ENCODE measurements at regions not wholly inside any gene's neighbourhood (a gene's known extent, or its start where the extent isn't known, plus 50 kb on each side); places are given as distances from the start of the nearest gene placed in this dataset.

DNA sequence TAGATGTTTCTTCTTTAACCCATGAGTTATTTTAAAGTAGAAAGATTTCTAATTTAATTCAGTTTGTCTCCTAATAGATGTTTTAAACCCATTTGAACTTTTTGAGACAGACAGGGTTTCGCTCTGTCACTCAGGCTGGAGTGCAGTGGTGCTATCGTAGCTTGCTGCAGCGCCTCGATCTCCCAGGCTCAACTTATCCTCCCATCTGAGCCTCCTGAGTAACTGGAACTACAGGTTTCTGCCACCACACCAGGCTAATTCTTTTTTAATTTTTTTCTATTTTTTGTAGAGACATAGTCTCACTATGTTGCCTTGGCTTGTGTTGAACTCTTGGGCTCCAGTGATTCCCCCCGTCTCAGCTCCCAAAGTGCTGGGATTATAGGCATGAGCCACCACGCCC lies 53.0 kb upstream of the RAB18 start:
- WGBS, 2 experiments (ENCODE audit: insufficient coverage in 1 of 2, insufficient read length in 1 of 2): 92 to 97% methylated on average over 6 of the region's 6 CpGs
- no peak overlapping the region for H3K27ac ChIP-seq (ENCODE audit: low read depth, low read length)
- no peaks in the 10 kb centered on the region for H3K36me3 ChIP-seq (ENCODE audit: control insufficient read depth, insufficient read depth, low read length)
- Mint-ChIP-seq H3K9me3 (no peaks in the 10 kb centered on the region), H3K4me1 (peaks cover 6% of the 10 kb centered on the region), H3K27me3 (ENCODE audit: insufficient read depth) (no peaks in the 10 kb centered on the region), H3K27ac (no peak overlapping the region), H3K4me3 (no peak overlapping the region), H3K36me3 (ENCODE audit: low read depth) (no peaks in the 10 kb centered on the region)
- H3K27me3 ChIP-seq (ENCODE audit: control insufficient read depth, insufficient read depth, low read length, poor library complexity, severe bottlenecking): no peaks in the 10 kb centered on the region
- no peaks in the 10 kb centered on the region for H3K4me1 ChIP-seq (ENCODE audit: control insufficient read depth, insufficient read depth, low read length)
- DNase-seq: no peak
- H3K9me3 ChIP-seq (ENCODE audit: control insufficient read depth, low read length): no peaks in the 10 kb centered on the region
- no peak overlapping the region for H3K9ac ChIP-seq (ENCODE audit: extremely low read depth, low read length, poor library complexity, severe bottlenecking)
- TF ChIP-seq, protein P1, sequence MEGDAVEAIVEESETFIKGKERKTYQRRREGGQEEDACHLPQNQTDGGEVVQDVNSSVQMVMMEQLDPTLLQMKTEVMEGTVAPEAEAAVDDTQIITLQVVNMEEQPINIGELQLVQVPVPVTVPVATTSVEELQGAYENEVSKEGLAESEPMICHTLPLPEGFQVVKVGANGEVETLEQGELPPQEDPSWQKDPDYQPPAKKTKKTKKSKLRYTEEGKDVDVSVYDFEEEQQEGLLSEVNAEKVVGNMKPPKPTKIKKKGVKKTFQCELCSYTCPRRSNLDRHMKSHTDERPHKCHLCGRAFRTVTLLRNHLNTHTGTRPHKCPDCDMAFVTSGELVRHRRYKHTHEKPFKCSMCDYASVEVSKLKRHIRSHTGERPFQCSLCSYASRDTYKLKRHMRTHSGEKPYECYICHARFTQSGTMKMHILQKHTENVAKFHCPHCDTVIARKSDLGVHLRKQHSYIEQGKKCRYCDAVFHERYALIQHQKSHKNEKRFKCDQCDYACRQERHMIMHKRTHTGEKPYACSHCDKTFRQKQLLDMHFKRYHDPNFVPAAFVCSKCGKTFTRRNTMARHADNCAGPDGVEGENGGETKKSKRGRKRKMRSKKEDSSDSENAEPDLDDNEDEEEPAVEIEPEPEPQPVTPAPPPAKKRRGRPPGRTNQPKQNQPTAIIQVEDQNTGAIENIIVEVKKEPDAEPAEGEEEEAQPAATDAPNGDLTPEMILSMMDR (conservative IDR thresholded peaks at IDR 0.05): no peak
- H3K4me3 ChIP-seq (ENCODE audit: low read length): no peak overlapping the region

DNA sequence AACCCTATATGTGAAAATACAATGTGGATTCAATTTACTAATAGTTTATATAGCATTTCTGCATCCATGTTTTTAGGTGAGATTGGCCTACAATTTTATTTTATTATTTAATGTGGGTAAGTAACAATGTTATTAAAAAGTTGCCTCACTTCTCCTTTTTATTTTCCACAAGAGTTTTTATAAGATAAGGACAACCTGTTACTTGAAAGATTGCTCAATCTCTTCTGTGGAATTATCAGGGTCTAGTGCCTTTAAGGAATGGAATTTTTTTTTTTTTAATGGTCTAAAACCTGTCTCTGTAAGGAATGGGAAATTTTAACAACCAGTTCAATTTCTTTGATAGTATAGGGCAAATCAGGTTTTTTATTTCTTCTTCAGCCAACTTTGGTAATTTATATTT lies 53.9 kb upstream of the RAB18 start:
- H3K4me1 Mint-ChIP-seq: peaks cover 6% of the 10 kb centered on the region
- H3K9ac ChIP-seq (ENCODE audit: extremely low read depth, low read length, poor library complexity, severe bottlenecking): no peak overlapping the region
- no peak overlapping the region for H3K4me3 Mint-ChIP-seq

DNA sequence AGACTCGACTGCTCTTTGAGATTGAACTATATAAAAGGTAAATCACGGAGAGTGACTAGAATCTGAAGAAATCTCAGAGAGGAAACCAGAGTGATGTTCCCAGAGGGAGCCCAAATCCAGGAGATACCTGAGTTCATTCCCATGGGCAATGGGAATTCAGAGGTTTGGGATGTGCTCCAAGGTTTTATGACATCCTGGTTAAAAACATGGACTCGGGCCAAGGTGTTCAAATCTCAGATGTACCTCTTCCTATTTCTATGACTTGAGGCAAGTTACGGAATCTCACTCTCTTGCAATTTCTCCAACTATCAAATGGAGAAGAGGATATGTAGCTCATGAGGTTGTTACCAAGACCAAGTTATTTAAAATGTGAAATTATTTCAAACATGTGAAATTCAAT lies 54.5 kb upstream of the RAB18 start:
- 93 to 96% methylated on average over 3 to 4 of the region's 4 CpGs for WGBS, 2 experiments (ENCODE audit: insufficient coverage in 1 of 2, insufficient read length in 1 of 2)
- no peaks in the 10 kb centered on the region for H3K9me3 Mint-ChIP-seq
- H3K4me3 ChIP-seq (ENCODE audit: low read length): no peak overlapping the region
- no peak for DNase-seq
- H3K27ac Mint-ChIP-seq: no peak overlapping the region
- TF ChIP-seq, protein P1 (conservative IDR thresholded peaks at IDR 0.05): no peak
- H3K9me3 ChIP-seq (ENCODE audit: control insufficient read depth, low read length): no peaks in the 10 kb centered on the region
- no peaks in the 10 kb centered on the region for H3K4me1 ChIP-seq (ENCODE audit: control insufficient read depth, insufficient read depth, low read length)
- H3K36me3 Mint-ChIP-seq (ENCODE audit: low read depth): no peaks in the 10 kb centered on the region
- H3K27me3 ChIP-seq (ENCODE audit: control insufficient read depth, insufficient read depth, low read length, poor library complexity, severe bottlenecking): no peaks in the 10 kb centered on the region
- no peaks in the 10 kb centered on the region for H3K27me3 Mint-ChIP-seq (ENCODE audit: insufficient read depth)
- H3K9ac ChIP-seq (ENCODE audit: extremely low read depth, low read length, poor library complexity, severe bottlenecking): no peak overlapping the region
- no peak overlapping the region for H3K27ac ChIP-seq (ENCODE audit: low read depth, low read length)
- H3K36me3 ChIP-seq (ENCODE audit: control insufficient read depth, insufficient read depth, low read length): no peaks in the 10 kb centered on the region
- H3K4me3 Mint-ChIP-seq: no peak overlapping the region
- peaks cover 6% of the 10 kb centered on the region for H3K4me1 Mint-ChIP-seq

More for the DNA sequence above, 53.9 kb upstream of the RAB18 start:
- H3K27me3 Mint-ChIP-seq (ENCODE audit: insufficient read depth): no peaks in the 10 kb centered on the region
- no peaks in the 10 kb centered on the region for H3K36me3 Mint-ChIP-seq (ENCODE audit: low read depth)
- DNase-seq: no peak
- Histone ChIP-seq H3K4me3 (ENCODE audit: low read length) (no peak overlapping the region), H3K4me1 (ENCODE audit: control insufficient read depth, insufficient read depth, low read length) (no peaks in the 10 kb centered on the region), H3K36me3 (ENCODE audit: control insufficient read depth, insufficient read depth, low read length) (no peaks in the 10 kb centered on the region), H3K9me3 (ENCODE audit: control insufficient read depth, low read length) (no peaks in the 10 kb centered on the region), H3K27me3 (ENCODE audit: control insufficient read depth, insufficient read depth, low read length, poor library complexity, severe bottlenecking) (no peaks in the 10 kb centered on the region), H3K27ac (ENCODE audit: low read depth, low read length) (no peak overlapping the region)
- TF ChIP-seq, protein P1 (conservative IDR thresholded peaks at IDR 0.05): no peak
- no peak overlapping the region for H3K27ac Mint-ChIP-seq
- no peaks in the 10 kb centered on the region for H3K9me3 Mint-ChIP-seq

All from endodermal cell (in vitro differentiated cells).